Erythroblast (primary cell): ENCODE measurements at regions not wholly inside any gene's neighbourhood (a gene's known extent, or its start where the extent isn't known, plus 50 kb on each side); places are given as distances from the start of the nearest gene placed in this dataset.

ENCODE experiments used
- GATA1 ChIP-seq: IDR thresholded peaks from 2 replicates; pipeline ENCODE4 v1.6.1; 2011; ENCODE audit warnings: low read depth, mild to moderate bottlenecking, control low read depth, low read length, moderate library complexity
- POLR2A ChIP-seq: IDR thresholded peaks from 2 replicates; pipeline ENCODE4 v1.6.1; 2011; ENCODE audit warnings: mild to moderate bottlenecking, low read length

GRCh38 chr2:147045113-147045512 is 799.7 kb upstream of the ACVR2A start:
- TF ChIP-seq POLR2A (no peak), GATA1 (no peak)
